Umbilical cord (tissue), 1 donor: ENCODE measurements at regions not wholly inside any gene's neighbourhood (a gene's known extent, or its start where the extent isn't known, plus 50 kb on each side); places are given as distances from the start of the nearest gene placed in this dataset.

Experiments used
- DNase-seq: peaks from one replicate; pipeline ENCODE4 v3.0.0-alpha.2; 2015; ENCODE audit warnings: low spot score

- no peak for DNase-seq
These were observed 380.3 kb downstream of the AASDHPPT start for GRCh38 chr11:106457727-106458126.

GRCh38 chr11:106459135-106459534, 381.7 kb downstream of the AASDHPPT start:
- DNase-seq, result no peak

DNA sequence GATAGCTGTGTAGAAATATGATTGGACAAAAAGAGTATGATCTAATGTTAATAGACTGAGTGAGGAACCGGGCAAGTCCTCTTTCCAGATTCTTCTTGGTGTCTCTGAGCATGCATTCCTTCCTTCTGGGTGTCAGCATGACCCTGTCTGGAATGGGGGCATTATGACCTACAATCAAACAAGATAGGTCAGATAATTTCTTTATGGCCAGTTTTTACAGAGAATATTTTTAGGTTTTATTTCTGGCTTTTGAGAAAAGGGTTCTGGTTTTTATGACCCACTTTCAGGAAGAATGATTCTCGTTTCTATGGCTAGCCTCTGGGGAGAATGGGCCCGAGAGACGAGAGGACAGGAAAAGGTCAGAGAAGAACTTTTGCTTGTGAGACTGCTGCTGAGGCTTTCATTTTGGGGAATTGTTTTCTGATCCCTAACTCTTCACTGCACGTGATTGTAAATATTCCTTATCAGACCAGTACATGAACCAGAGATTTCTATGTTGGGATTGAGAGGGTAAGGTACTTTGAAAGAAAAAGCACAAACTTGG, 383.8 kb downstream of the AASDHPPT start:
- peak; percentile 65 for DNase-seq

DNA sequence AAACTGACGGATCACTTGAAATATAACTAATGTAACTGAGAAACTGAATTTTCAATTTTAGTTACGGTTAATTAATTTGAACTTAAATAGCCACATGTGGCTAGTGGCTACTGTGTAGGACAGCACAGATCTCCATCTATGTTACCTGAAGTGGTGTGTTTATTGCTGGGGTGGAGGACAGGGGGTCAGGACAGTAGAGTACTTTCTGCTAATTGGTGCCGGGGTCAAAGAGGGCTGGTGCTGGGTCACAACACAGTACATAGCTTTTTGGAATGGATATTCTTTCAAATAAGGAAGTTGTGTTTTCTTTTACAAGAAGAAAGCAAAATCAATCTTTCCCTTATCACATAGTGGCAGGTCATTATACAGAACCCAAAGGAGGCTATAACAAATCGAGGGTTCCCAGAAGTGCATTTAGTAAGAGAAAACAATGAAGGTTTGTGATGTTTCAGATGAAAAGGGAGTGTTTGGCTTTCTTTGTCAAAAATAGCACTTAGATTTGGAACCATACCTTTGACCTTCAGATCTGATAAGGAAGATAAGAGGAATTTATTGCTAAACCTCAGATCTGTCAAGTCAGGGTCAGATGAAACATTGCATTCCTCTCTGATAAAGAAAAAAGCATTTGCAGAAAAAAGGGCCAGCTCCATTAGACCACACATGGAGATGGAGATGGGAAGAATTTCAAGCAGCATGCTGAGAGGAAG, 384.5 kb downstream of the AASDHPPT start:
- DNase-seq, result peak; percentile 77

DNA sequence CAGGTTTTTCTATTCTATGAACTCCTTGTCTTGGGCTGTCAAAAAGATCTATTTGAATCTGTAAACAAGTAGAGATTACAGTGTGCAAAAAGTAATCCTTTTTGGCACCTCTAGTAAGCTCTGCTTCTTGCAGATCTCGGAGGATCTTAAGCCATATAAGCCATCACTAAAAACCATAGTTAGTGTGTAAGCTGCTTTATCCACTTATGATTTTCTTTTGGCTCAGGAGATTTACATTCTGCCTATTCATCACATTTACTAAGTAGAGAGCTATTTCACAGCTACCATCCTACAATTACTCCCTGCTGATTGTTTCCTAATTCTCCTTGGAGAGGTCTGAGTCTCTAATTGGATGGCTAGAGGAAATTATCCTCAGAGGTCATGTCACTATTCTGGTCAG, 385.7 kb downstream of the AASDHPPT start:
- DNase-seq, result peak; percentile 76

DNA sequence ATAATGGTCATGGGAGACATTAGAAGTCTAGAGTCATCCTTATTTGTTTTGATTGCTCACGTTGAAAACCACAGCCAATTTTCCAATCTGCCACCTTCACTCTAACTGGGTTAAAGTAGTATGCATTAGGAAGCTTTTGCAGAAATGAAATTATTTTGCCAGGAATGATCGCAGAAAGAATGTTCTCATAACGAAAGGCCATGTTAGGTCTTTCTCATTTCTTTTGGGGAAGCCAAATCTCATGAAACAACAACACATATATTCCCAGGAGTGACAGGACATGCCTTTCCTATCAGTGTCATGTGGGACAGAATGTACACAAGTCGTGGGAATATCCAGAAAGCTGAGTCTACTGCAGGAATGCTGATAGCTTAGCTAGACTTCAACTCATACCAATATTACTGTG, 386.3 kb downstream of the AASDHPPT start:
- peak; percentile 72 for DNase-seq

DNA sequence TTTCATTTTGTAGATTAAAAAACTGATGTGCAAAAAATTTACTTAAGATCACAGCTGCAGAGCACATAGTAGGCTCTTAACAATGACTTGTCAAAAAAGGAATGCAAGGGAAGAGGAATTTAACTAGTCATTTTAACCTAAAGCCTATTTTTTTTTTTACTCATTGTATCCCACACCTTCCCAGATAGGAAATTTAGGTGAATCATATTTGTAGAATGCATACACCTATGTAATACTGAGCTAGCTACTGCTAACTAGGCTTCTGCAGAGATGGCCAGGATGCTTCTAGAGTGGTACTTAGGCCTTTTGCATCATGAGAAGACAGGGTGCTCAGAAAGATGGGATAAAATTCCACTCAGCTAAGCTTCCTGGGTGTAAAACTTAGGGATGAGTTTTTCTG, 387.3 kb downstream of the AASDHPPT start:
- DNase-seq, result no peak

- peak; percentile 65 for DNase-seq
These were observed 389.1 kb downstream of the AASDHPPT start for GRCh38 chr11:106466521-106467080.

- no peak for DNase-seq
These were observed 390.0 kb downstream of the AASDHPPT start for GRCh38 chr11:106467501-106467900.

DNA sequence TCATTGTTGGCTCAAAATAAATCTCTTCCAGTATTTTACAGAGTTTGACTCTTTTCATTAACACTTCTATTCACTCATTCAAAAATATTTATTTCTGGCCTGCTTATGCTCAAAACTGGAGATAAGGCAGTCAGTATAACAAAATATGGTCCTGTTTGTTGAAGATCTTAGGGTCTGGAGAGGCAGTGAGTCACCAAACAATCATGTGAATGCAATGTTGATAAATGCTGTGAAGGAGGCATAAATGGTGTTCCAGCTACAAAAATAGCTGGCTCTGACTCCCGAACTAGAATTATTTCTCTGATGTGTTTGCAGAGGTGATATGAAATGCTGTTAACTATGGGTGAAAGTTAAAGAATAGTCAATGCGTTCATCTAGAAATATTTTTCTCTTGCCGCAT, 390.6 kb downstream of the AASDHPPT start:
- DNase-seq, result peak; percentile 88

- DNase-seq, result no peak
These were observed 391.1 kb downstream of the AASDHPPT start for GRCh38 chr11:106468531-106468930.

GRCh38 chr11:106470230-106470629, 392.8 kb downstream of the AASDHPPT start:
- no peak for DNase-seq

- no peak for DNase-seq
These were observed 393.8 kb downstream of the AASDHPPT start for GRCh38 chr11:106471276-106471675.

GRCh38 chr11:106473089-106473722, 395.7 kb downstream of the AASDHPPT start:
- DNase-seq, result no peak

GRCh38 chr11:106474274-106474673, 396.8 kb downstream of the AASDHPPT start:
- DNase-seq, result no peak

- no peak for DNase-seq
These were observed 397.7 kb downstream of the AASDHPPT start for GRCh38 chr11:106475181-106475580.

DNA sequence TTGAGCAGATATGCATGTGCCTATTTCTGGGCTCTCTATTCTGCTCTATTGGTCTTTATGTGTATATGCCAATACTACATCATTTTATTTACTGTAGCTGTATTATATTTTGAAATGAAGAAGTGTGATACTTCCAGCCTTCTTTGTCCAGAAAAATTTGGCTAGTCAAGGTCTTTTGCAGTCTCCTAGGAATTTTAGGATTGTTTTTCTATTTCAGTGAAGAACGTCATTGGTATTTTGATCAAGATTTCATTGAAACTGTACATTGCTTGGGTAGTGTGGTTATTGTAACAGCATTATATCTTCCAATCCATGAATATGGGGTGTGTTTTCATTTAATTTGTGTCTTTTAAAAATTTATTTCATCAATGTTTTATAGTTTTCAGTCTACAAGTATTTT, 400.3 kb downstream of the AASDHPPT start:
- DNase-seq, result no peak

GRCh38 chr11:106479646-106480045, 402.2 kb downstream of the AASDHPPT start:
- no peak for DNase-seq

DNA sequence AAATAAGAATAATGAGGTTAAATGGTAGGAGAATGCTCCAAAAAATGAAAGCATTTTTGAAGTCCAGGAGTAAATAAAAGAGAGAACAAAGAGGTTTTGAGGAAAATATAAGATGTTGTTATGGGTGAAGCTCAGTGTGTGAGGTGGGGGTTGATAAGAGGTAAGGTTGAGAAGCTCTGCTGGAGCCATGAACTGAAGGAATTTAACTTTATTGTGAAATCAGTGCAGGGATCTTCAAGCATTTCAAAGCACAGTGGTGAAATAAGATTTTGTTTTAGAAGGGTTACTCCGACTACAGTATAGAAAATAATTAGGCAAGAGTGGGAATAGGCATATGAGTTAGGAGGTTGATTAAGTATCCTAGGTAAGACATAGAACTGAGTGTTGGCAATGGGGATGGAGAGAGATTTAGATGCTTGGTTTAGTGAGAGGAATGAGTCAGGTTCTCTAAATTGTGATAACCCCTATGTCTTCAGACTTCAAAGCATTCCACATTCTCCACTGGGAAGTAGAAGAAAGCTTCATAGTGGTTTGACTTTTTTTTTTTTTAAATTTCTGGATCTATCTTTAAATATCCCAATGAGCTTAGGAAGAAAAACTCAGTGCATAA, 403.2 kb downstream of the AASDHPPT start:
- DNase-seq, result peak; percentile 87

GRCh38 chr11:106482917-106483785, 405.7 kb downstream of the AASDHPPT start:
- peak; percentile 79 for DNase-seq

DNA sequence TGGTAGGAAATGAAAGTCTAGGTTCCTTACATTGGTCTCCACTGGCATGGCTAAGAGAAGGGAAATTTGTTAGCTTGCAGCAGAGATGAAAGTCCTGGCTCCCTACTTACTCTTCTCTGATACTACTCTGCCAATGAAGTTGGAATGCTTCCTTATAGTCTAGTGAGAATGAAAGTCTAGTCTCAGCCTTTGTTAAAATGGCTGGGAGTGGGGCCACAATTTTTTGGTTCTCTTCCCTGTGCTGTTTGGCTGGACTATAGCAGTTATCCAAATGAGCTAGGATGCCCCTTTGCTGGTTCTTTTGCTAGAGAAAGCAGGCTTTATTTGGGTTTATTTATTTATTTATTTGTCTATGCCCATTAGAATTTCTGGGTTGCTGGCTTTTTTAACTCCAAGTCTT, 414.3 kb downstream of the AASDHPPT start:
- no peak for DNase-seq
